ENCODE measurements at regions not wholly inside any gene's neighbourhood (a gene's known extent, or its start where the extent isn't known, plus 50 kb on each side); places are given as distances from the start of the nearest gene placed in this dataset.
"Not testable (repeated sequence)": the region's sequence is repeated elsewhere in the genome, so short reads cannot be mapped to it uniquely, and the experiment has no call there.

GRCh38 chr11:42819126-42819525, 492.7 kb upstream of the API5 start:
- Histone ChIP-seq H3K36me3 (no peaks in the 10 kb centered on the region), H3K9ac (ENCODE audit: low read depth in 2 of 2, low read length in 2 of 2) (no peak overlapping the region), H3K4me1 (no peaks in the 10 kb centered on the region), H3K9me3 (no peaks in the 10 kb centered on the region), H3K27me3 (no peaks in the 10 kb centered on the region), H3K27ac (no peak overlapping the region), H3K4me3 (no peak overlapping the region)
- TF ChIP-seq CTCF (IDR thresholded peaks at IDR 0.05), result no peak
- intact Hi-C loops (cut with DNase I), result no loop called here
- DNase-seq, result no peak

GRCh38 chr11:42822188-42822587, 489.6 kb upstream of the API5 start:
- not testable (repeated sequence) for H3K9ac ChIP-seq (ENCODE audit: low read depth in 2 of 2, low read length in 2 of 2)

GRCh38 chr11:42823546-42823945, 488.2 kb upstream of the API5 start:
- TF ChIP-seq CTCF (IDR thresholded peaks at IDR 0.05), result no peak

More at GRCh38 chr11:42822188-42822587, 489.6 kb upstream of the API5 start:
- H3K36me3 ChIP-seq; H3K9me3 ChIP-seq; H3K27ac ChIP-seq; intact Hi-C loops (cut with DNase I); H3K27me3 ChIP-seq; DNase-seq; H3K4me3 ChIP-seq; H3K4me1 ChIP-seq: not testable (repeated sequence)

DNA sequence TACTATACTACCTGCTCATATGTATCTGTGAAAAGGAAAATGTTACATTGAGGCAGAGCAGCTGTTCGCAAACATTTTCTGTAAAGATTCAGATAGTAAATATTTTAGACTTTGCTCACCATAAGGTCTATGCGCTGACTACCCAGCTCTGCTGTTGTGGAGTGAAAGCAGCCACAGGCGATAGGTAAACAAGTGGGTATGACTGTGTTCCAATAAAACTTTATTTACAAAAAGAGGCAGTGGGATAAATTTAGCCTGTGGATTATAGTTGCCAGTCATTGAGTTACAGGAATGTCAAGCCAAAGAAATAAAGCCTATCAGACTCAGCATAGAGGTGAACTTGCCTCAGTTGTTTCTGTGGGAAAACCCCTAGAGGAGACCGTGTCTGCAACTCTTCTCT, 487.7 kb upstream of the API5 start:
- Histone ChIP-seq H3K27ac (no peak overlapping the region), H3K4me1 (no peaks in the 10 kb centered on the region), H3K4me3 (no peak overlapping the region), H3K9ac (ENCODE audit: low read depth in 2 of 2, low read length in 2 of 2) (no peak overlapping the region), H3K27me3 (no peaks in the 10 kb centered on the region), H3K9me3 (no peaks in the 10 kb centered on the region), H3K36me3 (no peaks in the 10 kb centered on the region)
- TF ChIP-seq CTCF (IDR thresholded peaks at IDR 0.05), result no peak
- DNase-seq, result no peak
- intact Hi-C loops (cut with DNase I), result no loop called here

More at GRCh38 chr11:42823546-42823945, 488.2 kb upstream of the API5 start:
- no peak for DNase-seq
- no peaks in the 10 kb centered on the region for H3K4me1 ChIP-seq
- H3K4me3 ChIP-seq, result no peak overlapping the region
- intact Hi-C loops (cut with DNase I), result no loop called here
- no peak overlapping the region for H3K27ac ChIP-seq
- no peaks in the 10 kb centered on the region for H3K36me3 ChIP-seq
- H3K9ac ChIP-seq (ENCODE audit: low read depth in 2 of 2, low read length in 2 of 2), result no peak overlapping the region
- H3K9me3 ChIP-seq, result no peaks in the 10 kb centered on the region
- no peaks in the 10 kb centered on the region for H3K27me3 ChIP-seq

- Histone ChIP-seq H3K4me1 (no peaks in the 10 kb centered on the region), H3K9ac (ENCODE audit: low read depth in 2 of 2, low read length in 2 of 2) (no peak overlapping the region), H3K27me3 (no peaks in the 10 kb centered on the region), H3K9me3 (no peaks in the 10 kb centered on the region), H3K36me3 (no peaks in the 10 kb centered on the region), H3K4me3 (no peak overlapping the region), H3K27ac (no peak overlapping the region)
- intact Hi-C loops (cut with DNase I), result no loop called here
- no peak for TF ChIP-seq CTCF (IDR thresholded peaks at IDR 0.05)
- DNase-seq, result no peak
These were observed 486.2 kb upstream of the API5 start for GRCh38 chr11:42825598-42825997.

GRCh38 chr11:42827845-42828244, 484.0 kb upstream of the API5 start:
- Histone ChIP-seq H3K27me3 (no peaks in the 10 kb centered on the region), H3K9me3 (no peaks in the 10 kb centered on the region), H3K9ac (ENCODE audit: low read depth in 2 of 2, low read length in 2 of 2) (no peak overlapping the region), H3K4me3 (no peak overlapping the region), H3K36me3 (no peaks in the 10 kb centered on the region), H3K4me1 (no peaks in the 10 kb centered on the region), H3K27ac (no peak overlapping the region)
- intact Hi-C loops (cut with DNase I), result no loop called here
- TF ChIP-seq CTCF (IDR thresholded peaks at IDR 0.05), result no peak
- DNase-seq, result no peak
